ENCODE measurements at regions not wholly inside any gene's neighbourhood (a gene's known extent, or its start where the extent isn't known, plus 50 kb on each side); places are given as distances from the start of the nearest gene placed in this dataset.

GRCh38 chr1:81232420-81232819 lies 568.3 kb upstream of the ADGRL2 start:
- TF ChIP-seq, protein P1, sequence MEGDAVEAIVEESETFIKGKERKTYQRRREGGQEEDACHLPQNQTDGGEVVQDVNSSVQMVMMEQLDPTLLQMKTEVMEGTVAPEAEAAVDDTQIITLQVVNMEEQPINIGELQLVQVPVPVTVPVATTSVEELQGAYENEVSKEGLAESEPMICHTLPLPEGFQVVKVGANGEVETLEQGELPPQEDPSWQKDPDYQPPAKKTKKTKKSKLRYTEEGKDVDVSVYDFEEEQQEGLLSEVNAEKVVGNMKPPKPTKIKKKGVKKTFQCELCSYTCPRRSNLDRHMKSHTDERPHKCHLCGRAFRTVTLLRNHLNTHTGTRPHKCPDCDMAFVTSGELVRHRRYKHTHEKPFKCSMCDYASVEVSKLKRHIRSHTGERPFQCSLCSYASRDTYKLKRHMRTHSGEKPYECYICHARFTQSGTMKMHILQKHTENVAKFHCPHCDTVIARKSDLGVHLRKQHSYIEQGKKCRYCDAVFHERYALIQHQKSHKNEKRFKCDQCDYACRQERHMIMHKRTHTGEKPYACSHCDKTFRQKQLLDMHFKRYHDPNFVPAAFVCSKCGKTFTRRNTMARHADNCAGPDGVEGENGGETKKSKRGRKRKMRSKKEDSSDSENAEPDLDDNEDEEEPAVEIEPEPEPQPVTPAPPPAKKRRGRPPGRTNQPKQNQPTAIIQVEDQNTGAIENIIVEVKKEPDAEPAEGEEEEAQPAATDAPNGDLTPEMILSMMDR (IDR thresholded peaks at IDR 0.05) = no peak
- TF ChIP-seq POLR2A (IDR thresholded peaks at IDR 0.05) (no peak), POLR2AphosphoS5 (IDR thresholded peaks at IDR 0.05) (no peak)

Data from prostate gland (tissue), 2 donors.